ENCODE measurements at regions not wholly inside any gene's neighbourhood (a gene's known extent, or its start where the extent isn't known, plus 50 kb on each side); places are given as distances from the start of the nearest gene placed in this dataset.
"Not testable (repeated sequence)": the region's sequence is repeated elsewhere in the genome, so short reads cannot be mapped to it uniquely, and the experiment has no call there.

DNA sequence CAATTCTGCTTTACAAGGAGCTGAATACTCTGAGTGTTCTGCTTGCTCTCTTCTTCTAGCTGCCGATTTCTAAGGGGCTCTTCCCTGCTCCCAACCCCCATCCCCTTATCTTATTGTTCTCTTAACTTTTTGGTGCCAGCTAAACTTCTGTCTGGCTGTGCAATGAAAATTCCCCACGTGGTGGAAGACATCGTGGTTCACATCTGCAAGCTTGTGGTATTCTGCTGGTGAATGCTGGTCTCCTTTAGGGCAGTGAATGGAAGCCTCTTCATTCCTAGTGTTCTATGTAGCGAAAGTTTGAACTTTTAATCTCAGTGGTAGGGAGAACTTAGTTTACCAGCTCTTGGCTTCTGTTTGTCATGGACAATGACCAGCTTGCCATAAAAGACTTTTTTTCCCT is 406.0 kb upstream of the ZEB2 start:
- no peak for DNase-seq (ENCODE audit: low read depth, low spot score)

DNA sequence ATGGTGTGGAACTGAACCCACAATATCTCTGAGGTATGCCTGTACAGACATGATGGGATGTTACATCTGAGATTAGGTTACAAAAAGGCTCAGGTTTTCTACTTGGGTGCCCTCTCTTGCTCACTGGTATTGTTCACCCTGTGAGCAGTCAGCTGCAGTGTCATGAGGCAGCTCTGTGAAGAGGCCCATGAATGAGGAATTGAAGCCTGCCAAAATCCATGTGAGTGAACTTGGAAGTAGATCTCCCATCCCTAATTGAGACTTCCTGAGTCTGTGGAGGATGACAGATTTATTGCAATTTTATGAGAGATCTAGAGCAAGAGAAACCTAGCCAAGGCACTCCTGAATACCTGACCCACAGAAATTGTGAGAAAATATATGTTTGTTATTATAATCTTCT is 404.9 kb upstream of the ZEB2 start:
- no peak for DNase-seq (ENCODE audit: low read depth, low spot score)

DNA sequence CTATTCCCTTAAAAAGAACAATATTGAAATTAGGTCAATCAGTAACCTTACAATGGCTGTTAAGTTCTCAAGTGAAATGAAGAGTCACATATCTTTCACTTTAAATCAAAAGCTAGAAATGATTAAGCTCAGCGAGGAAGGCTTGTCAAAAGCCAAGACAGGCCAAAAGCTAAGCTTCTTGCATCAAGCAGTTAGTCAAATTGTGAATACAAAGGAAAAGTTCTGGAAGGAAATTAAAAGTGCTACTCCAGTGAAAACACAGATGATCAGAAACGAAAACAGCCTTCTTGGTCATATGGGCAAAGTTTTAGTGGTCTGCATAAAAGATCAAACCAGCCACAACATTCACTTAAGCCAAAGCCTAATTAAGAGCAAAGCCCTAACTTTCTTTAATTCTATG is 402.6 kb upstream of the ZEB2 start:
- DNase-seq (ENCODE audit: low read depth, low spot score) = no peak

DNA sequence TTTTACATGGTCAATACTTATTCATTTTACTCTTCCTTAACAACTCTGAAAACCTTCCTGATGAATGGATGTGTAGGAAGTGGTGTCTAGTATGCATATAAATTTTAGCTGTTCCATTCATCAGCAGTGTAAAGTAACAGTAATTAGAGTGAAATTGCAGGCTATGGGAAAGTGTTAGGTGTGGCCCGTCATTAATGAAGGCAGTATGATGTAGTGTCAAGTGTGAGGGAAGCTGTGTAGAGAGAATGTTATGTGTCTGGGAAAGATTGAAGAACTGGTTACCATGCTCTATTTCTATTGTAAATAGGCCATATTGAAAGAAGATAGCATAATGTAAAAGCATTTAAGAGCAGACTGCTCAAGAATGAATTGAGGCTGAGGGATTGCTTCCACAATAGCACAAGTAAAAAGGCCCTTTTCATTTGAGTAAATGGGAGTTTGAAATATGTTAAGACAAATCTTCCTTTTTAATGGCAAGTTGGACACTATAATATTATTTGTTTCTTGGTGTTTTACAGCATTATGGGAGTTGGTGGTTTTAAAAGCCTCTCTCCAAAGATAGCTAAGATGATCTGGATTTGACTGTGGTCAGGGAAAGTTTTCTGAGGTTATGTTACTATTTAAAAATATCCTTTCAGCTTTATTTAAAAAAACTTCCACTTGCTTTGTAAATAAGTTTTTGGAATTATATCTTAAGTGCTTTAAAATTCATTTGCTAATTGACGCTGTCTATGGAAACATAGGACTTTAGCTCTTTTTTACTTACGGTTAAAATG is 401.0 kb upstream of the ZEB2 start:
- DNase-seq (ENCODE audit: low read depth, low spot score) = no peak

DNA sequence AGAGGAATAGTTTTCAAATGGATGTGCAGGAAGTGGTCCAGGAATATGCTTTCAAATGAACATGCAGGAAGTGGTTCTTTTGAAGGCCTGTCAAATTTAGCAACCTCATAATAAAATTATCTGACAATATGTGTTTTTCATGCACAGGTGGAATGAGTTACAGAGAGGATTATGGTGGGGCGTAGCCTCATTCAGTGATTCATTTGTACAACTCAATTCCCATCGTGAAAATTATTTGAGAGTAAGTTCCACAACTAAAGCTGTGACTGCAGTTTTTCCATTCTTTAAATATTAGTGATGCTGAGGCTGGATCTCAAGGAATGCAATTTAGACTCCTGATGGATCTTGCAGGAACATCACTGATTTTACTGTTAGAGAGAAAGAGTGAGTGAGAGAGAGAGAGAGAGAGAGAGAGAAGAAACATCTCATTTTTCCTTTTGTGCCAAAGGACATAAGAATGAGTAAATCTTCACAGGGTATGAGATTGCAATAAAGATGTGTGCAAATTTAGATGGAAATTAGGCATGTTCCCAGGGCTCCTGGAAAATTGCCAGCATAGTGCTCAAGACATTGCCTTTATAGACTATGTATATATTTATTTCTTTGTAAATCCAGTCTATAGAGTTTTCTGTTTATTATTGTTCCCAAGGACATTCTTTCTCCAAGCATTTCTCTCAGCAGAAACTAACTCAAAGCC is 394.9 kb upstream of the ZEB2 start:
- DNase-seq (ENCODE audit: low read depth, low spot score) = peak; percentile 2

DNA sequence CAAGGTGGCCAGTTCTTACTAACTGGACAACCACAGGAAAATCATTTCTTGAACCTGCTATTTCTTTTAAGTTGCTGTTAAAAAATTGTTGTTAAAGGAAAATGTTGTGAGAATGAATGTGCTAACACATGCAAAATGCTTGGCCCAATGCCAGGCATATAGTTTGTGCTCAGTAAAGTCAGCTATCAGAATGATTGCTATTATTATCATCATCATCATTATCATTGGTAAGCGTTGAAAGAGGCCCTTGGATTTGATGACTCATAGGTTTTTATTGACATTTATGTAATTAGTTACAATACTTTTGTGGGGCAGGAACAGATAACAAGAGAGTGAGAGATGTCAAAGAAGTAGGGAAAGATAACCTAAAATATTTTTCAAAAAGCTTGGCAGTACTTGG is 394.2 kb upstream of the ZEB2 start:
- DNase-seq (ENCODE audit: low read depth, low spot score) = no peak

DNA sequence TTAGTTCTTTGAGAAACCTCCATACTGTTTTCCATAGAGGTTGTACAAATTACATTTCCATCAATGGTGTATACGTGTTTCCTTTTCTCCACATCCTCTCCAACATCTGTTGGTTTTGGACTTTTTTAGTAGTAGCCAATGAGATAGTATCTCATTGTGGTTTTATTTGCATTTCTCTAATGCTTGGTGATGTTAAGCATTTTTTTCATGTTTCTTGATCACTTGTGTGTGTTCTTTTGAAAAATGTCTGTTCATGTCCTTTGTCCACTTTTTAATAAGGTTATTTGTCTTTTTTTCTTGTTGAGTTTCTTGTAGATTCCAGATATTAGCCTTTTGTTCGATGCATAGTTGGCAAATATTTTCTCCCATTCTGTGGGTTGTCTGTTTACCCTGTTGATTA is 392.3 kb upstream of the ZEB2 start:
- DNase-seq (ENCODE audit: low read depth, low spot score) = no peak

DNA sequence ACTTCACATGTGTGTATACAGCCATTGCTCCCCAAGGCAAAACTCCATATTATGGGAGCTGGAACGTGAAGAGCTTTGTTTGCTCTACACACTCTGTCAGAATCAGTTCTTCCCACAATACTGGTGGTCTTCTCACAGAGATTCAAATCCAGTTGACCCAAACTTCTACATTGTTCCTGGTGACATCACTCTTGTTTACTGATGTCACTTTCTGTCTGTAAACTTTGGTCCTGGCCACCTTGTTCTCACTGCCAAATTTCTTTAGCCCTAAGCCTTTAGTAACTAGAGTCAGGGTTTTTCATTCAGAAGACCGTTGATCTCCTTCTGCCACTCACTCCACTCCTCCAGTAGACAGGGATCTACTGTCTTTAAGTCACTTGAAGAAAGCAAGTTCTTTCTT is 386.0 kb upstream of the ZEB2 start:
- no peak for DNase-seq (ENCODE audit: low read depth, low spot score)

DNA sequence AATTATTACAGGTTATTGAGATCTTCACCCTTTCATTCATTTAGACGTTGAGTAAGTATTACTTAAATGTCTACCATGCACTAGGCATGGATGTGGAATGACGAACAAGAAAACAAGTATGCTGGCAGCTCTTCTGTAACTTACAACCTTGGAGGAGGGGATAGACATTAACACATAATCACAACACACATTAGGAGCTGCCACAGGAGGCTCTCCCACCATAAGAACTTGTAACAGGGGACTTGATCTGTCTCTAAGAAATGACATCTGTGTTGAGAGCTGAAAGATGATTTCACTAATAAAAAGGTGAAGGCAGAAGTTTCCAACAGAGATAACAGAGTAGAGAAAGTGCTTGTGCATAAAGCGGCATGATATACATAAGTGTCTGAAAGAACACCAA is 384.7 kb upstream of the ZEB2 start:
- DNase-seq (ENCODE audit: low read depth, low spot score) = no peak

DNA sequence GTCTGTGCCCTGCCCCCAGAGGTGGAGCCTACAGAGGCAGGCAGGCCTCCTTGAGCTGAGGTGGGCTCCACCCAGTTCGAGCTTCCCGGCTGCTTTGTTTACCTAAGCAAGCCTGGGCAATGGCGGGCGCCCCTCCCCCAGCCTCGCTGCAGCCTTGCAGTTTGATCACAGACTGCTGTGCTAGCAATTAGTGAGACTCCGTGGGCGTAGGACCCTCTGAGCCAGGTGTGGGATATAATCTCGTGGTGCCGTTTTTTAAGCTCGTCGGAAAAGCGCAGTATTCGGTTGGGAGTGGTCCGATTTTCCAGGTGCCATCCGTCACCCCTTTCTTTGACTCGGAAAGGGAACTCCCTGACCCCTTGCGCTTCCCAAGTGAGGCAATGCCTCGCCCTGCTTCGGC is 383.1 kb upstream of the ZEB2 start:
- not testable (repeated sequence) for DNase-seq (ENCODE audit: low read depth, low spot score)

DNA sequence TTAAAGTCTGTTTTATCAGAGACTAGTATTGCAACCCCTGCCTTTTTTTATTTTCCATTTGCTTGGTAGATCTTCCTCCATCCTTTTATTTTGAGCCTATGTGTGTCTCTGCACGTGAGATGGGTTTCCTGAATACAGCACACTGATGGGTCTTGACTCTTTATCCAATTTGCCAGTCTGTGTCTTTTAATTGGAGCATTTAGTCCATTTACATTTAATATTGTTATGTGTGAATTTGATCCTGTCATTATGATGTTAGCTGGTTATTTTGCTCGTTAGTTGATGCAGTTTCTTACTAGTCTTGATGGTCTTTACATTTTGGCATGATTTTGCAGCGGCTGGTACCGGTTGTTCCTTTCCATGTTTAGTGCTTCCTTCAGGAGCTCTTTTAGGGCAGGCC is 381.5 kb upstream of the ZEB2 start:
- not testable (repeated sequence) for DNase-seq (ENCODE audit: low read depth, low spot score)

DNA sequence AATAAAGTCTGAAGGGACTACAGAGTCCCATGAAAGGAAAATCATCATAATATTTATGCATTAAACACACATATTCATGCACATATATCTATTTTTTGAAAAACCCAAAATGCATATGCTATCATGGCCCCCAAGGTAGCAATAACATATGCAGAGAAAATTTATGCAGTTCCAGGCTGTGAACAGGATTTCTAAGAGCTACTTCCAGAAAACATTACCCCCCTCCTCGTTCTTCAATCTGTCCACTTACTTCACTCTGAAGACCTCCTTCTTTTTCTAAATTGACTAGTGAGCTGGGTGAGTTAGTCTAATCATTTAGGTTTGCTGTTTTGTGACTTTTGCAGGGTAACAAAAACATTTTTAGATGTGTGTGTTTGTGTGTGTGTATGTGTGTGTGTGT is 376.4 kb upstream of the ZEB2 start:
- no peak for DNase-seq (ENCODE audit: low read depth, low spot score)

DNA sequence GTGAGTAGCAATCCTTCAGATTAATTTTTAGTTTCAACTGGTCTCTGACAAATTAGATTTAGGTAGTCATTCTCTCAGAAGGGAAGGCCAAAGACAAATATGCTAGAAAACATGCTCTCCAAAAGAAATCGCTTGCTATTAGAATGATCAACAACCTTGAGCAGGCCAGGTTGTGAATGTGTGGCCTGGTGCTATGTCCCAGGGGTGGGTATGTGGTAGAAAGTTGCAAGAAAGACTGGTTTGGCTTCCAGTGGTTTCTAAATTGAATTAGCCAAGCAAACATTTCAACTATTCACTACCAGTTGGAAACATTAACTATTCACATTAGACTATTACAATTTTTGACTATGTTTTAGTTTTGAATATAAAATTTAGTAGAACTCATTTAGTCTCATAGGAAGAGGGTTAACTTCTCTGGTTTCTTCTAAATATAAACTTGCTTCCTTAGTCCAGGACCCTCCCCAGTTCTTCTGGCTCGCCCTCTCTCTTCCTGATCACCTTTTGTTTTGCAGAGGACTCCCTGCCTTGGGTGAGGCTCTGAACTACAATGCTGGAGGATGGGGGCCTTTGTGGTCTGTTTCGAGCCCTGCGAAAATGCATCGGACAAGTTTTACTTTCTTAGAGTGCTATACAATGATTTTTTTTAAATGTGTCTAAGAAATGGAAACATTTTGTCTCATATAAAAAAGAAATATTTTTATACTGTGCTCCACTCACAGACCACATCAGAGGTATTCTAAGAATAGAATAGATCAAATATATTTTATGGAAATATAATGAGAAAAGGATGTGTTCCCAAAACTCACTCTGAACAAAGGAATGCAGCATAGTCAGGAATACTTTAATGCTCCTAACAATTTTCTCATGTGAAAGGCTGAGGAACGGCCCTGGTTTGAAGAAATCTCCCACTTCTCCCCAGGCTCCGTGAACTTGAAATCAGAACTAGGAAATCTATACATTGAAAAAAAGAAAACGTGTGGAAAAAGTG is 375.0 kb upstream of the ZEB2 start:
- no peak for DNase-seq (ENCODE audit: low read depth, low spot score)

DNA sequence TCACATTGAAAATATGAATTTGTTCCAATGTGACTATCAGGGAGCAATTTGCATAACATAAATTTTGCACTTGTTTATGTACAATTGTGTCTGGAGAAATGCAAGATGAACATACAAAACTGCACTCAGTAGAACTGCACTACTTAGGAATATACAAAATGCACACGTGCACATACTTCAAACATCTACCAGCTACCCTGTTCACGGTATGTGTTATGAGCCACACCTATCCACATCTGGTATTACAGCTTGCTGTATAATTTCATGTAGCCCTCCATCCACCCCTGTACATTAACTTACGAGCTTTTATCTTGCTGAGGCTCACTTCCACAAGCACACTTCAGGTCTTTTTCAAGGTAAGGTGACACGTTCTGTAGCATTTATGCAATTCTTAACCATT is 373.5 kb upstream of the ZEB2 start:
- DNase-seq (ENCODE audit: low read depth, low spot score) = no peak

DNA sequence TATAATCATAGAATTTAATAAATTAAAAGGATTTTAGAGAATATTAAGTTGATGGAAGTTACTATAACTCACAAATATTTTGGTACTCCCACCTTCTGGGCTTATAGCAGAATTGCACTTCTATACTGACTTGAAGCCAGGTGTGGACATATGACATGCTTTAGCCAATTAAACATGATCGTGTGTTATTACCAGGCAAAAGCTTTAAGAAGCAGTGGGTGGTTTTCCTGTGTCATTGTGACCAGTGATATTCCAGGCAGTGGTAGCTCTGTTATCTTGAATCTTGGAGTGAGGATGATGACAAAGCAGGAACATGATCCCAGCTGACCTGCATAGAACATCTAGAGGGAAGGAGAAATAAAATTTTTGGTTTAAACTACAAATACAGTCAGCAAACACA is 370.9 kb upstream of the ZEB2 start:
- DNase-seq (ENCODE audit: low read depth, low spot score) = peak; percentile 16

DNA sequence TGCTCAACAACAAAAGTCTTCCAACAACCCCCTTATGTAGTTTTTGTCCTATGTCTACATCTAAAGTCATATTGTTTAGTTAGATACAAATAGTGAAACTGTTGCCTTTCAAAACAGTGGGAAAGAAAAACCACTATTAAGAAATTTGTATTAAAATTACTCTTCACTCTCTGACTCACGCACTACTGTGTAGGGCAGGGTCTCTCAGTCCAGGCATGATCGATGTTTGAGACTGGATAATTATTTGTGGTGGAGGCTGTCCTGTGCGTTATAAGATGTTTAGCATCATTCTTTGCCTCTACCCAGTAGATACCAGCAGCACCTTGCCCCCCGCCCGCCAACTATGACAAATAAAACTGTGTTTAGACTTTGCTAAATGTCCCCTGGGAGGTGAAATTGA is 369.4 kb upstream of the ZEB2 start:
- no peak for DNase-seq (ENCODE audit: low read depth, low spot score)

DNA sequence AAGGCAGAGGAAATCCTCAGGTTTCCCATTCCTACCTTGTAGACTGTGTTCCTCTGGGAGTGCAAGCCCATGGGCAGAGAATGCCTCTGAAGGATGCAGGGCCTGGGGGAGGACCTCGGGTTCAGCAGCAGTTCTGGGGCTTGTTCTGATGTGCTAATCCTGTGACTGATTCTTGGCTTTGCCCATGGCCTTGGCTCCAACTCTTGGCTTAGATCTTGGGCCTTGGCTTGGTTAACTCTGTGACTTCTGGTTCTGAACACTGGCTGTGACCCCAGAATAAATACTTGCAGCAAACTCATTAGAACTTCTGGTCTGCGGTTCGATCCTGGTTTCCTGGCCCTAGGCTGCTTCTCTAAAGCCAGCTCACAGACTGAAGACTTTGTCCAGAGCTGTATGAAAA is 366.9 kb upstream of the ZEB2 start:
- DNase-seq (ENCODE audit: low read depth, low spot score) = peak; percentile 55

DNA sequence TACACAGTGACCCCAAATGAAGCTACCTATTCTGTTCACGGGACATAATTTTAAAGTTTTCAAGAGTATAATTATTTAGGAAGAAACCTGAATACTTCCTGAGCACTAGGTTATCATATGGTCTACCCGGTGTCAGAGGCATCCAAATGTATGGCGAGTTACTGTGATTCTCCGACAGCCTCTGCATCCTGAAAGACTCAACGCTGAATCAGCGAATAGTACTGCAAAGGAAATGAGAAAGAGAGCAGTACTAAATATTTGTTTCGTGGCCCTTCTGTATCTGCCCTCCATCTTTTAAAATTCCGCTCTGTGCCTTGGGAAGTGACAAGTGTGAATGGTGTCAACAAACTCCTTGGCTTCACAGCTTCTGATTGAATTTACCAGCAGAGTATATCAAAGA is 358.0 kb upstream of the ZEB2 start:
- no peak for DNase-seq (ENCODE audit: low read depth, low spot score)

DNA sequence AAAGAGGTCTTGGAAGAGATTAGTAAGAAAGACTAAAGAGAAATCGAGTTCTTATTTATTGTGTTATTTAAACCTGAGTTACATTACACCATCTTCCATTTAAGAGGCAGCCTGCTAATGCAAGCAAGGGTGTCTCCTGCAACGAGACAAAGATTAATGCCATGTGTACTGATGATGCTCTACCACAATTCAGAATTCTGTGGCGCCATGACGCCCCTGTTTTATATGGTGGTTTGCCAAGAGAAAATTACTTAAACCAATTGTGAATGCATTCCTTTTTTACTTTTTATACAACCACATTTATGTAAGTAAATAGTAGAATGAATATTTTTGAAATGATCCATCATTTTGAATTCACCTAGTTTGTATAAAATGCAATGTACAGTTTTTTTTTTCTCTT is 356.1 kb upstream of the ZEB2 start:
- peak; percentile 34 for DNase-seq (ENCODE audit: low read depth, low spot score)

DNA sequence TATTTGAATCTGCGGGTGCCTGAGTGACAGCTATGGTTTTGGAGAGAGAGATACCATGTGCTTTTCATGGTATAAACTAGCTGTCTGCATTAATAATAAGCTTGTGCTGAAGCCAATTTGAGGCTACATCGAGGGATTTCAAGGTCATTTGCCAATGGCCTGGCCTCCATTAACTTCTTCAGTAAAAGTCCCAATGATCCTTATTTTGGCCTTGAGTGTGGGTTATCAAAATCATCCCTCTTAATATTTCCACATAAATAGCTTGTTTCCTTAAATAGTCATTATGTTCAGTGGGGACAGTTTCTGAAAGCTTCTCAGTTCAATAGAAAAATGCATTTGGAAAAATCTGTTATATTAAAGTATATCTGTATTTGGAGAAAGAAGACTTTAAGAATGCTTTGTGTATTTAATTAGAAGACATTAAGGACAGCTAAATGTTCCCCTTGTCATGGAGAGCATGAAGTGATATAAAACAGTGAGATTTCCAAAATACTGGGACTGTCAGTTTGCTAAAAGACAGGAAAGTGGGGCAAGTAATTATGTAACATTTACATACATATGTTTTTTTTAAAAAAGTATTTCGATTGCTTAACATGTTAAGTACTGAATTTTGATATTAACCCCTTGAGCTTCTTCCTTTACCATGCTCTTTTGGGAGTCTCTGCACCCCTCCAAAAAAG is 355.5 kb upstream of the ZEB2 start:
- DNase-seq (ENCODE audit: low read depth, low spot score) = no peak

DNA sequence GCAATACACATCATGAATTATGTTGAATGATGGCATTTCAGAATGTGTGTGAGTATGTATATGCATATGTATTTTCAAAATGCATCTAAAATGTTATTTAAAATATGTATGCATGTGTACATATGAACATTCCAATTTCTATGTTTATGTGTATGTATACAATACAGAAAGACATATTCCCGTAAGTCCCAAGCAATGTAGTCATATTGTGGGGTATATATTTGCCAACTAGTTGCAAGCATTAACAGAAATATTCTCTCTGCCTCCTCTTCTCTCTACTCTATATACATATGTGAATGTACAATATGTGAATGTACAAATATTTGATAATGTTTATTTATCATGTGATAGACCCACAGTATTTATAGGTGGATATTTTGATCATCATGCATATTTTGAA is 345.8 kb upstream of the ZEB2 start:
- no peak for DNase-seq (ENCODE audit: low read depth, low spot score)

DNA sequence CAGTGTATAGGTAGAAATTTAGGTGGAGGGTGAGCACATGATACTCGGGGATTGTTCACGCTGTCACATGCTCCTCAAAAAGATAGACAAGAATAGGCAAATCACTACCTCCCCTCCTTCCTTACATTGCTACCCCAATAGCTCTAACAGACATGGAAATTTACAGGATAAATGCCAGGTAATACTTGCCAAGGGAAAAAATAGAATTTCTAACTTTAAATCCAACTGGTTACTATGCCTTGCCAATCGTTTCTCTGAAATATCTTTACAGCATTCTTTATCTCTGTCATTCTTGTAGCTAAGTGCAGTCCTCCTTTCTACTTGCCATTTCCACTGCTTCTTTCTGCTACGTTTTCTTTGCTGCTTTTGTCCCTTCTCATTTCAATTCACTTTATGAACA is 339.8 kb upstream of the ZEB2 start:
- no peak for DNase-seq (ENCODE audit: low read depth, low spot score)

All from astrocyte of the hippocampus (primary cell).